DMS53 treated with DMSO at 0.1 percent for 48 hours (cell line): ENCODE measurements at regions not wholly inside any gene's neighbourhood (a gene's known extent, or its start where the extent isn't known, plus 50 kb on each side); places are given as distances from the start of the nearest gene placed in this dataset.
"Not testable (repeated sequence)": the region's sequence is repeated elsewhere in the genome, so short reads cannot be mapped to it uniquely, and the experiment has no call there.

ENCODE experiments used
- DNase-seq: peaks from one replicate; lab custom pipeline; 2025; ENCODE audit not compliant: unreplicated experiment; lab: John Stamatoyannopoulos, UW

GRCh38 chr21:21973806-21974205, 975.6 kb downstream of the NCAM2 start:
- no peak for DNase-seq

DNA sequence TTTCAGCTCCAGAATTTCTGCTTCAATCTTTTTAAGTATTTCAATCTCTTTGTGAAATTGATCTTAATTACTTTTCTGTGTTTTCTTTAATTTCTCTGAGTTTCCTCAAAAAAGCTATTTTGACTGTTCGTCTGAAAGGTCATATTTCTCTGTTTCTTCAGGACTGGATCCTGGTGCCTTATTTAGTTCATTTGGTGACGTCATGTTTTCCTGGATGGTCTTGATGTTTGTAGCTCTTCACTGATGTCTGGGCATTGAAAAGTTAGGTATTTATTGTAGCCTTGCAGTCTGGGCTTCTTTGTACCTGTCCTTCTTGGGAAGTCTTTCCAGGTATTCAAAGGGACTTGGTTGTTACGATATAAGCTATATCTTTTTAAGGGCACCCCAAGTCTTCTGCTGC, 998.7 kb downstream of the NCAM2 start:
- no peak for DNase-seq

DNA sequence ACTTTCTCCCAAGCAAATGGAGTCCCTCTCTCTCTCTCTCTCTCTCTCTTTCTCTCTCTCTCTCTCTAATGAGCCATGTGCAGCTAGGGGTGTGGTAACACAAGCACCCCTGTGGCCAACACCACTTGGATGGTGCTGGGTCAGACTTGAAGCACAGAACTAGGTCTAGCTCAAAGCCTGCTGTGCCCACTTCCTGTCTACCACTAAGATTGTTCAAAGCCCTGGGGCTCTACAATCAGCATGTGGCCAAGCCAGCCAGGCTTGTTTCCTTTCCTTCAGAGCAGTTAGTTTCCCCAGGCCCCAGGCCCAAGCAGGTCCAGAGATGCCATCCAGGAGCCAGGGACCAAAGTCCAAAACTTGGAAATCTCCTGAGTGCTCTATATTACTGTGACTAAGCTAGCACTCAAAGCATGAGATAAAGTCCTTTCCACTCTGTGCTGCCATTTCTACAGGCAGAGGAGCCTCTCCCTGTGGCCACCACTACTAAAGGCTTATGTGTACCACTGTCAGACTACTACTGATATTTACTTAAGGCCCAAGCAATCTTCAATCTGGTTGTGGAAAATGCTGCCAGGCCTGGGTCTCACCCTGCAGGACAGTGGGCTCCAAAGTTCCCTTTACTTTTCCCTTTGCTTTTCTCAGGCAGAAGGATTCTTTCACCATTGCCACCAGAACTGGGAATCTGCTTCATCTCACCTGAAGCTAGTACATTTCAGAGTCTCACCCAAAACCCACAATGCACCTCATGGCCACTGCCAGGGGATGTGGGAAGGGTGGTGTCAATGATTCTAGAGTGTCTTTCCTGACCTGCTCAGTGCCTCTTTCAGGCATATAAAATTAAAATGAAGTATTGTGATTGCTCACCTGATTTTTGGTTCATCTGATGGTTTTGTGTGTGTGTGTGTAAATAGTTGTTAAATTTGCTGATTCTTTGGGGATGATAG, 999.5 kb downstream of the NCAM2 start:
- no peak for DNase-seq

- no peak for DNase-seq
Observed at GRCh38 chr21:22019766-22020165, 1021.6 kb downstream of the NCAM2 start.

- no peak for DNase-seq
Observed at GRCh38 chr21:22020221-22020620, 1022.0 kb downstream of the NCAM2 start.

GRCh38 chr21:22023896-22024295, 1025.7 kb downstream of the NCAM2 start:
- DNase-seq: not testable (repeated sequence)

DNA sequence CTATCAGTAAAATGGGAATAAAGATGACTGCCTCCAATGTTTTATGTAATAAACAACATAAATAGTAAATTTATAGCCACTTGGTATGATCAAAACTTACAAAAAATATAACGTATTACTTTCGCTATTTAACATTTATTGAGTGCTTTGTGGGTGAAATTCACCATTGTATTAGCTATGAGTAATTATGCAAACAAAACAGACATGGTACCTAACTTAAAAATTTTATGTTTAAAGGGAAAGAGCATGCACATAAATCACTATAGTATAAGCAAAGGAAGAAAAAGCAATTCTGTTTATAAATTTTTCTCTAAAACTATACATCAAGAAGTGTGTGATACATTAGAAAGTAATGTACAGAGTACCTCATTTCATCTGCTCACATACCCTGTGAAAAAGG, 1046.2 kb downstream of the NCAM2 start:
- no peak for DNase-seq

- no peak for DNase-seq
Observed at GRCh38 chr21:22046576-22046975, 1048.4 kb downstream of the NCAM2 start.

DNA sequence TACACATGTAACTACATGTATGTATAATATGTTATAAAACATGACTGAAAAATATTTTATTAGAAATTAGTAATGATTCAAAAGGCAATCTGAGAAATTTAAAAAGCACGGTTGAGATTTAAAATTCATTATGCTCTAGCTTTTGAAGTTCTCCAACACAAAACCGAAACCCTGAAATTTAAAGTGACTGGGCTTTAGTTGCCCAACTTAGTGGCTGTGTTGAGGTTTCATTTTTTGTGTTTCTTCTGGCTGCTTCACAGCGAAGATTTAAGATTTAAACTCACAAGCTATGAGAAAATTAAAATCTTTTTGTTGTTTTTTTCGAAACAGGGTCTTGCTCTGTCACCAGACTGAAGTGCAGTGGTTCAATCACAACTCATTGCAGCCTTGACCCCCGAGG, 1058.7 kb downstream of the NCAM2 start:
- DNase-seq: no peak

GRCh38 chr21:22062472-22063139, 1064.4 kb downstream of the NCAM2 start:
- DNase-seq: peak; percentile 7

DNA sequence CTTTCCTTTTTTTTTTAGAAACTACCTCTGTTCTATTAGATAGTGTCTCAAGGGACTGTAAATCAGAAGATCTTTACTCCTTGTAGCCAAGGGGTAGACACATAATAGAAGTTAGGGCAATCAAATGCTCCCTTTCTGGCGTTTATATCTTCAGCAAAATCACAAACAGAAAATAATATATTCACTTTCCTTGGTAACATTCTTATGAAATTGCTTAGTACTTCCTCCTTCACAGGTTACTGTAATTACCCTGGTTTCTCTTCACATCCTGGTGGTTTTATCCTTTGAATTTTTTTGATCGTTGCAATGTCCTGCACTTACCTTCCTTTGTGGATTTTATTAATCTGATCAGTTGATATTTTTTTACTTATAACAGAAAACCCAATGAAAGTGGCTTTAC, 1064.9 kb downstream of the NCAM2 start:
- DNase-seq: no peak

DNA sequence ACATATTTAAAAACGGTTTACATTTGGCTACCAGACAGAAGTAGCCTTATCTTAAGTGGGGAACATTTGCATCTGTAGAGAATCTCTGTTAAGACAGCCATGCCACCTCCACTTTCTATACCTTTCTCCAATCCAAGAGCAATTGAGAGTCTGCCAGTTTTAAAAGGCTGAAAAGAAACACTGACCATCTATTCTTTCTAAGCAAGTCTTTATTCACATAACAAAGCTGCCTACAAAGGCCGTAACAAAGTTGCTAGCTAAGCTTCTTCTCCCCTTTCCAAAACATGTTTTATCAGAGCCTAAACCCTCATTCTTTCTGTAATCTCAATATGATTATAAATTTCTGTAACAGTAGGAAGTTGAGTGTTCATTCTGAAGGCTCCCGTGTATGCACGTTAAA, 1078.3 kb downstream of the NCAM2 start:
- DNase-seq: no peak

GRCh38 chr21:22083899-22084298, 1085.7 kb downstream of the NCAM2 start:
- DNase-seq: no peak

GRCh38 chr21:22096314-22096713, 1098.1 kb downstream of the NCAM2 start:
- no peak for DNase-seq

GRCh38 chr21:22106720-22107410, 1108.7 kb downstream of the NCAM2 start:
- DNase-seq: no peak

DNA sequence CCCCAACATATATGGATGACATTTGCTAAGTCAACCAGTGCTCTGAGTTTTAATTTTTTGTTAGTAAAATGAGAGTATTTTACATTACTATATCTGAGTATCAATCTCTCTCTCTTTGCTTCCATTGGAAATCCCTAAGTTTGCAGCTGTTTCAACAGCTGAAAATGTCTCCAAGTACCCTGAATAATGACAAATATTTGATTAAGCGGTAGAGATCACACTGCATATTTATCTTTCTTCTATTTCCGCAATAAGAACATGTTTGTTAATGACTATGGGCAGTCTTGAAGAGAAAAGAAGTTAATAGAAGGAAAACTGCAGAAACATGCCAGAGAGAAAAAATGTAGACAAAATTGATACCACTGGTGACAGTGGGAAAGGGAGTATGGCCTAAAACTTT, 1117.5 kb downstream of the NCAM2 start:
- peak; percentile 53 for DNase-seq

DNA sequence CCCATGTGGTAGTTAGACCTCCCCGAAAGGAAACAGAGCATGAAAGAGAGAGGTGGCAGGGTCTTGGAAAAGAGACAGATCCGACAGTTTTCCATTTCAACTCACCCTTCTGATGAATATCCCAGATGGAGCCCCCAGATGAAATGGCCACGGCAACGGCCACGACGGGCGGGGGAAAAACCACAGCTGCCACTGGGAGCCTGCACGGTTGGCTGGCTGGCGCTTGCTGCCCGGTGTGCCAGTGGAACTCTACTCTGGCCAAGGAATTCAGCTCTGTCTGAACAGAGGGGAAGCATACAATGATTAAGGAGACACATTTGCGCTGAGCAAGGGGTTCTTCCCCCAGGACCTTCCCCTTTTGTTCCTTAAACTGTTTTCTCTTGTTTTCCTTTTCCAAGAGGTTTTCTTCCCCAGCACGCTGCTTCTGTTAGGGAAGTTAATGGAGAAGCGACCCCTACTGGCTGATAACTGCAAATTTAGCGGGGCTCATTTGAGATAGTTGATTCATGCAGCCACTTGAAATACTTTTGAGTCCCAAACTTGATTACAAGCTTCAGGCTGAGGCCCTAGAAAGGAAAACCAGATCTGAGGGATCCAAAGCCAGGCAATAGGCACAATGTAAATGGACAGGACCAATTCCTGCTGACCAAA, 1122.5 kb downstream of the NCAM2 start:
- peak; percentile 3 for DNase-seq

DNA sequence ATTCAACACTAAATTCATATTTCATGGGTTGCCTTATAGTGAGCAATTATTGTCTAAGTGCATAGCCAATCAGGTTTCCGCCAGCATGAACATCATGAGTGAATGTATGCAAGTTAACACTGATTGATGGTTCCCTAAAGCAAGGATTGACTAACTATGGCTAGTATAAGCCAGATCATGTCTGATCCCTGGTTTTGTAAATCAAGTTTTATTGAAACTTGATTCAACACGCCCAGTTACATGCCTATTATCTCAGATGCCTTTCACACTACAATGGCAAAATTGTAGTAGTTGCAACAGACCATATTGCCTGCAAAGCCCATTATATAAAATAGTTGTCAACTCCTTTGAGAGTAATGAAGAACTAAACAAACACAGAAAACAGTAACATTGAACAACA, 1127.4 kb downstream of the NCAM2 start:
- DNase-seq: no peak

DNA sequence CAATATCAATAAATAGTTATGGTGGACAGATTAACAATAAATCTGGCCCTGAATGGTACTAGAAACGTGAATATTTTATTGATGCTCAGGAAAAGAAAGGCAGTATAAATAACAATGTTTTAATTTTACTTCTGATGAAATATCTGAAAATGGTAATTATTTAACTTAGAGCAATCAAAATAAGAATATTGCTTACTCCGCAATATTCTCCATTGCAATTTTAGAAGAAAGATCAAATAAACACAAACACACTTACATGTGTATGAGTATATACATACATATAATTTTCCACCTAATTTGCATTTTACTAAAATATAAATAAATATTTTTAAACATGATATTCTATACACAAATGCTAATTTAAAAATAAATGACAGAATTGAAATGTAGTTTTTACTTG, 1130.5 kb downstream of the NCAM2 start:
- no peak for DNase-seq

DNA sequence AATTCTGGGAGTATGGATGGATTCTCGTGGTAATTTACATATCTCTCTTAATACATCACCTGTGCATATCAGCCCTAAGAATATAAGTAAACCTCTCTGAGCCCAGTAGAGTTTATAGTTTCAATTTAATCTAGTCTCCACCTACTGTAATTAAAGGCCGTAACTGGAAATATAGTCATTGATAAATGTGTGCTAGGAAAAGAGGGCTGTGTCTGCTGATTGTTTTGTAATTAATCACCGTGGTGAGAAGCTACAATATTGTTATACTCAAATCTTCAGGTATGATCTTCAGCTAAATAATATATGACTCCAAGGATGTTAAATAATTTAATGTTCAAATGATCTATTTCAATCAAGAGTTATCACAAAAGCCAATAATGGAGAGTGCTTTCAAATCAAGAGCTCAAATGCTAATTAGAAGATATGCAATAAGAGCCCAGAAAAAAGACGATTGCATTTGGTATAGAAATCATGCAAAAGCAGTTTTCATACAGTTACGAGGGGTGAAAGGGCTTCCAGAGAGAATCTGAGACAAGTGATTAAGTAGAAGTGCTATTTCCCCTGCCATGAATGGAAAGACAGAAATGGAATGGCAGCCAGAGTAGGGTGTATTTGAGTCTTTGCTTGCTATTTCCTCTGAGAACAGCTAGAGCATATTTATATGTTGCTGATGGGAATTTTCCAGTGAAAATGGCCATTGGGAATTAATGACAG, 1134.3 kb downstream of the NCAM2 start:
- no peak for DNase-seq

DNA sequence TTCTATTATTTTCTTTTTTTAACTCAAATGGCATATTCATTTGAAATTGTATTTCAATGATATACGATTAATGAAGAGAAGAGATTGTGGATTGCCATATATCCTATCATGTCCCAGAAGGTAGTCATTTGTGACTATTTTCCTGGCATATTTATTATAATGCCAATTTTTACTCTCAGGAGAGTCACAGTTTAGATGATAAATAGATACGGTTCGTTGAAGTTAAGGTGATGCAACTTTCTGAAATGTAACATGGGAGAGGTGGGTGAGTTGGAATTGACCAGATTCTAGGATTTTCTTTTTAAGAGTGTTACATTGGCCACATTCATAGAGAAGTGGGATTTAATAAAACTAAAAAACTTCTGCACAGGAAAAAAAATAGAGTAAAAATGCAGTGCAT, 1138.5 kb downstream of the NCAM2 start:
- DNase-seq: no peak
